Ovary (tissue), 1 donor: ENCODE measurements at regions not wholly inside any gene's neighbourhood (a gene's known extent, or its start where the extent isn't known, plus 50 kb on each side); places are given as distances from the start of the nearest gene placed in this dataset.

Source experiments
- EP300 ChIP-seq: sonication (generic); formaldehyde crosslinking; IDR thresholded peaks from one replicate; pipeline ENCODE4 v1.6.1; 2017; ENCODE audit warnings: antibody characterized with exemption
- POLR2A ChIP-seq: fragments of 450-650 bp; IDR thresholded peaks from one replicate; pipeline ENCODE4 v1.6.1; 2017; ENCODE audit warnings: antibody characterized with exemption, mild to moderate bottlenecking, moderate library complexity

DNA sequence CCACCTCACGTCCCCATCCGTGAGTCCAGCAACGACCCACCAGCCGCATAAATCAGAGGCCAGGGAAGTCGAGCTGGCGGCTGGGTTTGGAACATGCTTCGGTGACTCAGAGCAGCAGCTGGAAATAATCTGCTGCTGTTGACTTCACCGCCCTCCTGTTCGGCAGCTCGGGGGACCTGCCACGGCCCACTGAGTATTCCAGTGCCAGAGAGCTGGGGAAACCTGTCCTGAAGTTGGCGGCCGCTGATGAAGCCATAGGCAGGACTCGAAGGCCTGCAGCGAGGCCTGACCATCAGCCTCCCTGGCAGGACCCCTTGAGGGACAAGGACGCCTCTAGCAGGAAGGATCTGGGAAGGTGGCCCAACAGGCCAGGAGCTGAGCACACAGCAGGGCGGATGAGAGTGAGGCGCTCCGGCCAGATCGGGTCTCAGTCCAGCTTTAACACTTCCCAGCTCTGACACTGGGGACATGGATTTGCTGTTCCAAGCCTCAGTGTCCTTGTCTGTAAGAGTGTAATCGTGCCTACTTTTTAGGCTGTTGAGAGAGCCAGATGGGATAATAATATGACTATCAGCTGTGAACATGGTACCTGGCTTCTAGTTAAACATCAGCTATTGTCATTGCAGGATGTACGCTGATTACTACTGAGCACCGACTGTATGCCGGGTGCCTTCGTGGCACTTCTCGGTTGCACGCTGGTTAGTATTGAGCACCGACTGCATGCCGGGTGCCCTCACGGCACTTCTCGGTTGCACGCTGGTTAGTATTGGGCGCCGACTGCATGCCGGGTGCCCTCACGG lies 50.4 kb upstream of the CIBAR2 start:
- TF ChIP-seq EP300 = no peak
- TF ChIP-seq POLR2A = no peak
